ENCODE measurements at regions not wholly inside any gene's neighbourhood (a gene's known extent, or its start where the extent isn't known, plus 50 kb on each side); places are given as distances from the start of the nearest gene placed in this dataset.

DNA sequence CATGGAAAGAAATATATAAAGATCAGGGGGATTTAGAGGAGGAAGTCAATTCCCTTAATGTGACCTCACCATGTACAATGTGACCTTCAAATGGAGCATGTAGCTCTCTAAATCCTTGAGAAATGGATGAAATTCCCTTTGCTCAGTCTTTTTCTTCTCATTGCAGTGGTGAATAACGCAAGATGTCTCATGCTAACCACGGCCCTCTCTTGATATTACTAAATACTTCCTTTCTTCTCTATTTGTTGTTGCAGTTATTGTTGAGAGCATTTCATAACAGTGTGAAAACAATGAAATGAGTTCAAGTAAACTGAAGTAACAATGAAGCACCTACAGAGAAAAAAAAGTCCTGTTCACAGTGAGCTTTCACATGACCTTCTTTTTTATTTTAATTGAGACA lies 55.6 kb downstream of the ZNF281 start:
- DNase-seq: no peak

DNA sequence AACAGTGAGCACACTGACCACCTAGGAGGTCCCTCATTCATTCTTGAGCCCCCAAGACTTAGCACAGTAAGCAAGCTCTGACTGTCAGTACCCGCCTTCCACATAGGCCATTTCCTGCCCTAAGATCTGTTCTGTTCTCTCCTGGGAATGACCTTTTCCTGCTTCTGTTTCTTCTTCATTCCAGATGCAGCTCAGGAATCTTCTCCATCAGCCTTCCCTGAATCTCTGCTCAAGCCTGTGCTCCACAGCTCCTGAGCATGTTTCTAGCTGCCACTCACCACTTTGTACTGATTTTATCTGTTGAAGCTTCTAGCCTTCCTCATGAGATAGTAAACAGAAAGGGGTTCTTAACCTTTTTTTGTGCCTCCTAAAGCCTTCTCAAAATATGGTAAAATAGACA lies 56.6 kb downstream of the ZNF281 start:
- peak; percentile 72 for DNase-seq

DNA sequence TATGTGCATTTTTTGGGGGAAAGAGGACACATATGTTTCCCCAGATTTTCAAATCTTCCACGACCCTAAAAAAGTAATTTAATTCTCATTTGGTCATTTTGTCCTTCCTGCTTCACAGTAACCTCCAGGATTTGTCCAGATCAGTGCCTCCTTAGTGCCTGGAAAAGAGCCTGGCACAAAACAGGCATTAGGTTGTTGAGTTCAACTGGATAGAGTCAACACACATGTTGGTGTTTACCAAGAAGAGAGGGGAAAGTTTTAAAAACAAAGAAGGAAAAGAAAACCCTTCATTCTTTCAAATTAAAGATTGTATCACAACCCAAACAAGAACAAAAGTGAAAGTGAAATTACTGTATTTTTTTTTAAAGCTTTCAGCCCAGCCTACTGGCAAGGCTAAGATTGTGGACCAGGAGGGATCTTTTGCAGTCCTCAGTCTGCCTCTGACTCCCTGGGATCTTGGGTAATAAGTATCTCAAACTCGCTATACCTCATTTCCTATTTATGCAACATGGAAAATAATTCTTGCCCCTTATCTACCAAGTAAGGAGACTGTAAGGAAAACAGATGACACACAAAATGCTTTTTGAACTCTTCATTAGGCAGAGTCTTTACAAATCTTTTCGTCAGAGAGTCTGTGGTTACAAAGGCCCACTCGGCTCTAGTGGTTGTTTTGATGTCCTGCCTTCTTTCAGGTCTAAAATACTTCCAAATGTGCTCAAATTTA lies 57.8 kb downstream of the ZNF281 start:
- peak; percentile 99 for DNase-seq

- DNase-seq: no peak
Measured at GRCh38 chr1:200351425-200351824, 58.4 kb downstream of the ZNF281 start.

- peak; percentile 81 for DNase-seq
Measured at GRCh38 chr1:200346700-200347099, 63.1 kb downstream of the ZNF281 start.

- peak; percentile 83 for DNase-seq
Measured at GRCh38 chr1:200345520-200345919, 64.3 kb downstream of the ZNF281 start.

GRCh38 chr1:200343874-200344273 lies 66.0 kb downstream of the ZNF281 start:
- DNase-seq: no peak

DNA sequence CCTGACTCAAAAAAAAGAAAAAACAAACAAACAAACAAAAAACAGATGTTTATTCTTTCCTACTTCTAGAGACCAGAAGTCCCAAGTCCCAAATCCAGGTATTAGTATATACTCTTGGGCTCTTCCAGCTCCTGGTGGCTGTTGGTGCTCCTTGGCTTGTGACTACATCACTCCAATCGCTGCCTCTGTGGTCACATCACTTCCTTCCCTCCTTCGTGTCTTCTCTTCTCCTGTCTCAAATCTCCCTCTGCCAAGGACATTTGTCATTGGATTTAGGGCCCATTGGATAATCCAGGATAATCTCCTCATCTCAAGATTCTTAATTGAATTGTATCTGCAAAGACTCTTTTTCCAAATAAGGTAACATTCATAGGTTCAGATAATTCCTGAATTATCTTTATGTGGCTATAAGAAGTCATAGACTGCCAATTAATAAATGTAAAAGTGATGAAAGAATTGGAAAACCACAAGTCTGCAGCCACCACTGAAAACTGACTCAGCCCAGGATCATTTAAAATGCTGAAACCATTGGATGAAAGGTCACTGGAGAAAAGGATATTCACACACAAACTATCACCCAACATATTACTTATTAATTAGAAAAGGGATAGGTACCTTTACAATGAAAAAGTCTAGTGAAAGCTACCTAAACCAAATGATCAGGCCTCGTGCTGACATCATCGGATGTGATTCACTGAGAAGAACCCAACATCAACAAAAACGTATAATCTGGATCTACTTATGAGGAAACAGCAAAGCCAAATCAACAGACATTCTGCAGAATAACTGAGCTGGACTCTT lies 67.1 kb downstream of the ZNF281 start:
- DNase-seq: peak; percentile 89

DNA sequence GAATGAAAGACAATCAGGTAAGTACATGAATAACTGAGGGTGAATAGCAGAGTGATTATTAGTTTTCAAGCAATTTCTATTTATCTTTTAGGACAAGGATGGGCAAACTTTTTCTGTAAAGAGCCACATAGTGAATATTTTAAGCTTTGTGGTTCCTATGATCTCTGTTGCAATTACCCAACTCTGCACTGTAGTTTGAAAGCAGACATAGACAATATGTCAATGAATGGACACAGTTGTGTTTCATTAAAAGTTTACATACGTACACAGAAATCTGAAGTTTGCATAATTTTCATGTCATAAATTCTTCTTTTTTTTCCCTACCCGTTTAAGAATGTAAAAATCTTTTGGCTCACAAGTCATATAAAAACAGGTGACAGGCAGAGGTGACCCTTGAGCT lies 71.4 kb downstream of the ZNF281 start:
- DNase-seq: peak; percentile 34

- no peak for DNase-seq
Measured at GRCh38 chr1:200337831-200338230, 72.0 kb downstream of the ZNF281 start.

DNA sequence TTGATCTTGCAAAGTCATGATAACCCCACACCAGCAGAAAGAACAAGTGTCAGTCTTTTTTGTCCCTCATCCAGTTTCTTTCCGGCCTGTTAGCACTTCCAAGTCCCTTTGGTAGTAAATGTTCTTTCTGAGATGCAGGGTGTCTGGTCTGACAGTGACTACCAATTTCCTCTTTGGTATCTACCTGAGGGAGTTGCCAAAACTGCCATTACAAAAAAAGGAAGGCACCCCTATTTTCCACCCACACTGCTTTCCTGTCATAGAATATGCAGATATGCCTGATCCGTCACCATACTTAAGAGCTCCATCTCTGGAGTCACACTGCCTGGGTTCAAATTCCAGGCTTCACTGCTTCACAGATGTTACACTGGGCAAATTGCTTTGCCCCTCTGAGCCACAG lies 72.4 kb downstream of the ZNF281 start:
- no peak for DNase-seq

- DNase-seq: no peak
Measured at GRCh38 chr1:200336901-200337391, 72.9 kb downstream of the ZNF281 start.

GRCh38 chr1:200336101-200336845 lies 73.6 kb downstream of the ZNF281 start:
- peak; percentile 76 for DNase-seq

DNA sequence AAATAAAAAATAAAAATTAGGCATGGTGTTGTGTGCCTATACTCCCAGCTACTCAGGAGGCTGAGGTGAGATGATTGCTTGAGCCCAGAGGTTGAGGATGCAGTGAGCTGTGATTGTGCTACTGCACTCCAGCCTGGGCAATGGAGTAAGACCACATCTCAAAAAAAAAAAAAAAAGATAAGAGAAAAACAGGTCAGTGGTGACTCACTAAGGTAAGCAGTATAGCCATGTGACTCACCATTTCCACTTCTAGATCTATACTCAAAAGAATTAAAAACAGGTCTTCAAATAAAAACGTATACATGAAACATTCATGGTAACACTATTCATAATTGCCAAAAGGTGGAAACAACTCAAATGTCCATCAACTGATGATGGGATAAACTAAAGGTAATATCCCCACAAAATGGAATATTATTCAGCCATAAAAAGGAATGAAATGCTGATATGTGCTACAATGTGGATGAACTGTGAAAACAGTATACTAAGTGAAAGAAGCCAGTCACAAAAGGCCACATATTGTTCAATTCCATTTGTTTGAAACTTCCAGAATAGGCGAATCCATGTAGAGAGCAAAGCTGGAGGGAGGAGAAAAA lies 75.1 kb downstream of the ZNF281 start:
- DNase-seq: no peak

DNA sequence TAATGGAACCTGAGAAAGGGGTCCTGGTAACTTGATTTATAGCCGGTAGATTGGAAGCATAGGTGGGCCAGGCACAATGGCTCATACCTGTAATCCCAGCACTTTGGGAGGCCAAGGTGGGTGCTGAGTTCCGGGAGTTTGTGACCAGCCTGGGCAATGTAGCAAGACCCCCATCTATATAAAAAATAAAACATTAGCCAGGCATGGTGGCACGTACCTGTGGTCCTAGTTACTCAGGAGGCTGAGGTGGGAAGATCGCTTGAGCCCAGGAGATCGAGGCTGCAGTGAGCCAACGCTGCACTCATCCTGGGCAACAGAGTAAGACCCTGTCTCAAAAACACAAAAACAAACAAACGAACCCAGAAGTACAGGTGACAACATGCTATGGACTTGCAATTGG lies 76.5 kb downstream of the ZNF281 start:
- no peak for DNase-seq

GRCh38 chr1:200332716-200333115 lies 77.1 kb downstream of the ZNF281 start:
- peak; percentile 98 for DNase-seq

- DNase-seq: no peak
Measured at GRCh38 chr1:200330741-200331428, 79.0 kb downstream of the ZNF281 start.

GRCh38 chr1:200329208-200329882 lies 80.5 kb downstream of the ZNF281 start:
- DNase-seq: no peak

DNA sequence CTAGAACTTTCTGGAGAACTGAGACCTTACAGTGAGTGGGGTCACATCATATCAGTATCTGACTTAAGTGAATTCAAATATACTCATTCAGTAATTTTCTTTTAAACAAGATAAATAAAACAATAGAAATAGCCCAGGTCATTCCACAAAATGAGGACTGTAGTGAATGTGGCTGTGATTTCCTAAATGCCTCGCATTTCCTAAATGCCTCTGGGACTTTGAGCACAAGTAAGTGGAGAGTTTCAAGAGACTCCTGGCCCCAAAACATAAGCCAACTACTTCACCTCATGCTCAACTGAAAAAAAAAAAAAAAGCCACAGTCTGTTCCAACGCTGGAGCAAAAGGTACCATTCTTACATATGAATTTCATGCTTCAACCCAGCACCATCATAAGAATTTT lies 81.5 kb downstream of the ZNF281 start:
- DNase-seq: peak; percentile 54

GRCh38 chr1:200323856-200324400 lies 85.9 kb downstream of the ZNF281 start:
- DNase-seq: peak; percentile 60

DNA sequence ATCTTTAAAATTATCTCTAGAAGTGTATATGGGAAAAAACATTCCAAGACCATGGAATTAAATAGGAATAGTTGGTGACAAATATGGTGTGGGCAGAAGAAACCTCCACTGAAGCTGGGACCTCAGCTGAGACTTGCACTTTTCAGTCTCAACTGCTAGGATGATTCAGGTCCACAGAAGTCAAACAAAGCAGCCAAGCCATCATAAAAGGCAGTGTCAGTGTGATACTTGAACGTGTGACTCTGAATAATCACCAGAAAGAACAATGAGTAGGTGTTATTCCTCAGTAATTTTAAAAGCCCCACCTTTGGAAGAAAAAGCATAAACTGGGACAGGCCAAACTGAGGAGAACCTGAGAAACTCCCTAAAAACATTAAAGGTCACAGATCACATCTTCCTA lies 90.7 kb downstream of the ZNF281 start:
- DNase-seq: no peak

- peak; percentile 74 for DNase-seq
Measured at GRCh38 chr1:200317236-200317635, 92.6 kb downstream of the ZNF281 start.

Measured in fibroblast of upper back skin (primary cell).